OCI-LY1 (cell line): ENCODE measurements at regions not wholly inside any gene's neighbourhood (a gene's known extent, or its start where the extent isn't known, plus 50 kb on each side); places are given as distances from the start of the nearest gene placed in this dataset.

Experiments used
- H2AFZ ChIP-seq: fragments of 200-600 bp; sonication (generic), shearing (Covaris generic); 2 replicates; pipeline ENCODE4 v1.6.0; 2014; ENCODE audit warnings: antibody characterized with exemption, mild to moderate bottlenecking, low read length
- H3F3A ChIP-seq: fragments of 200-600 bp; sonication (generic), shearing (Covaris generic); 2 replicates; pipeline ENCODE4 v1.6.0; 2014; ENCODE audit warnings: mild to moderate bottlenecking, antibody characterized with exemption, low read length, moderate library complexity; ENCODE audit not compliant: insufficient read depth
- H3K27ac ChIP-seq: fragments of 200-600 bp; sonication (generic); 2 replicates; pipeline ENCODE4 v1.5.1; 2014; ENCODE audit warnings: low read length, mixed run types, mild to moderate bottlenecking, low read depth; ENCODE audit not compliant: poor library complexity, severe bottlenecking
- H3K27me3 ChIP-seq: fragments of 200-600 bp; sonication (generic); 2 replicates; pipeline ENCODE4 v1.6.0; 2014; ENCODE audit warnings: antibody characterized with exemption, mild to moderate bottlenecking, low read length, moderate library complexity; ENCODE audit not compliant: insufficient read depth
- H3K36me3 ChIP-seq: fragments of 200-600 bp; sonication (generic); 2 replicates; pipeline ENCODE4 v1.6.1; 2014; ENCODE audit warnings: mild to moderate bottlenecking, antibody characterized with exemption, low read length, moderate library complexity, mixed read lengths; ENCODE audit not compliant: insufficient read depth
- H3K4me1 ChIP-seq: fragments of 200-600 bp; sonication (generic); 2 replicates; pipeline ENCODE4 v1.5.1; 2014; ENCODE audit warnings: mild to moderate bottlenecking, low read length, moderate library complexity; ENCODE audit not compliant: insufficient read depth, severe bottlenecking
- H3K4me2 ChIP-seq: fragments of 200-600 bp; sonication (generic), shearing (Covaris generic); 2 replicates; pipeline ENCODE4 v1.6.1; 2014; ENCODE audit warnings: low read length
- H3K4me3 ChIP-seq: fragments of 200-600 bp; sonication (generic); 2 replicates; pipeline ENCODE4 v1.5.1; 2014; ENCODE audit warnings: low read length, low read depth, mild to moderate bottlenecking, mixed read lengths; ENCODE audit not compliant: poor library complexity, severe bottlenecking
- H3K79me2 ChIP-seq: fragments of 200-600 bp; shearing (Covaris generic); 2 replicates; pipeline ENCODE4 v1.6.1; 2016; ENCODE audit warnings: mixed run types, low read length, mixed read lengths; ENCODE audit not compliant: insufficient read depth
- H3K9ac ChIP-seq: fragments of 200-600 bp; sonication (generic), shearing (Covaris generic); 2 replicates; pipeline ENCODE4 v1.6.1; 2014; ENCODE audit warnings: mild to moderate bottlenecking, low read length, mixed read lengths
- H3K9me2 ChIP-seq: fragments of 200-600 bp; sonication (generic), shearing (Covaris generic); 2 replicates; pipeline ENCODE4 v1.6.1; 2014; ENCODE audit warnings: low read depth, mild to moderate bottlenecking, low read length, mixed read lengths
- H3K9me3 ChIP-seq: fragments of 200-600 bp; shearing (Covaris generic); 2 replicates; pipeline ENCODE4 v1.6.1; 2014; ENCODE audit warnings: low read length, mixed read lengths
- H4K20me1 ChIP-seq: fragments of 200-600 bp; sonication (generic), shearing (Covaris generic); 2 replicates; pipeline ENCODE4 v1.6.0; 2016; ENCODE audit warnings: mild to moderate bottlenecking, low read length; ENCODE audit not compliant: insufficient read depth
- CTCF ChIP-seq: fragments of 200-600 bp; sonication (generic), shearing (Covaris generic); IDR thresholded peaks from 2 replicates; pipeline ENCODE4 v1.5.1; 2017; ENCODE audit warnings: mild to moderate bottlenecking, antibody characterized with exemption, low read length, moderate library complexity, mixed read lengths
- EZH2 ChIP-seq: fragments of 200-600 bp; sonication (generic), shearing (Covaris generic); IDR thresholded peaks from 2 replicates; pipeline ENCODE4 v1.8.0; 2017; ENCODE audit warnings: borderline replicate concordance, mixed run types, mild to moderate bottlenecking, antibody characterized with exemption, low read length, moderate library complexity, mixed read lengths

GRCh38 chr18:45437366-45437765, 177.9 kb upstream of the SLC14A2 start:
- no peak for TF ChIP-seq CTCF
- TF ChIP-seq EZH2, result no peak
- Histone ChIP-seq H3K9me3 (no peaks in the 10 kb centered on the region), H2AFZ (no peak overlapping the region), H3K79me2 (no peaks in the 10 kb centered on the region), H3K27ac (no peak overlapping the region), H3K4me1 (no peaks in the 10 kb centered on the region), H3K36me3 (no peaks in the 10 kb centered on the region), H4K20me1 (no peaks in the 10 kb centered on the region), H3K4me3 (no peak overlapping the region), H3K27me3 (no peaks in the 10 kb centered on the region), H3F3A (no peaks in the 10 kb centered on the region), H3K9ac (no peak overlapping the region), H3K9me2 (no peaks in the 10 kb centered on the region), H3K4me2 (no peak overlapping the region)

- TF ChIP-seq CTCF, result no peak
- TF ChIP-seq EZH2, result no peak
- H3K4me1 ChIP-seq, result no peaks in the 10 kb centered on the region
- no peak overlapping the region for H3K9ac ChIP-seq
- no peak overlapping the region for H3K4me2 ChIP-seq
- no peak overlapping the region for H3K4me3 ChIP-seq
- no peaks in the 10 kb centered on the region for H3K27me3 ChIP-seq
- H3K27ac ChIP-seq, result no peak overlapping the region
- no peaks in the 10 kb centered on the region for H3K36me3 ChIP-seq
- no peak overlapping the region for H2AFZ ChIP-seq
- no peaks in the 10 kb centered on the region for H3K79me2 ChIP-seq
- no peaks in the 10 kb centered on the region for H3K9me2 ChIP-seq
- no peaks in the 10 kb centered on the region for H4K20me1 ChIP-seq
- H3F3A ChIP-seq, result no peaks in the 10 kb centered on the region
- H3K9me3 ChIP-seq, result no peaks in the 10 kb centered on the region
Observed at GRCh38 chr18:45439851-45440645, 175.2 kb upstream of the SLC14A2 start.

GRCh38 chr18:45441110-45441847, 174.0 kb upstream of the SLC14A2 start:
- H3F3A ChIP-seq, result no peaks in the 10 kb centered on the region
- no peak overlapping the region for H3K27ac ChIP-seq
- H3K4me2 ChIP-seq, result no peak overlapping the region
- H2AFZ ChIP-seq, result no peak overlapping the region
- H3K4me1 ChIP-seq, result no peaks in the 10 kb centered on the region
- H4K20me1 ChIP-seq, result no peaks in the 10 kb centered on the region
- H3K9me2 ChIP-seq, result no peaks in the 10 kb centered on the region
- no peaks in the 10 kb centered on the region for H3K9me3 ChIP-seq
- H3K4me3 ChIP-seq, result no peak overlapping the region
- no peaks in the 10 kb centered on the region for H3K36me3 ChIP-seq
- H3K27me3 ChIP-seq, result no peaks in the 10 kb centered on the region
- TF ChIP-seq EZH2 (no peak), CTCF (no peak)
- no peak overlapping the region for H3K9ac ChIP-seq
- H3K79me2 ChIP-seq, result no peaks in the 10 kb centered on the region
